Stimulated activated CD4-positive, alpha-beta T cell treated with anti-CD3 and anti-CD28 coated beads, TNF-alpha, amount 100 ng/mL, for 48 hours (primary cell): ENCODE measurements at regions not wholly inside any gene's neighbourhood (a gene's known extent, or its start where the extent isn't known, plus 50 kb on each side); places are given as distances from the start of the nearest gene placed in this dataset.
"Not testable (repeated sequence)": the region's sequence is repeated elsewhere in the genome, so short reads cannot be mapped to it uniquely, and the experiment has no call there.

Source experiments
- DNase-seq, 3 donors: peaks; one replicate each; pipeline ENCODE4 v3.0.0-alpha.2; 2020; ENCODE audit warnings: low read depth in 3 of 3

DNA sequence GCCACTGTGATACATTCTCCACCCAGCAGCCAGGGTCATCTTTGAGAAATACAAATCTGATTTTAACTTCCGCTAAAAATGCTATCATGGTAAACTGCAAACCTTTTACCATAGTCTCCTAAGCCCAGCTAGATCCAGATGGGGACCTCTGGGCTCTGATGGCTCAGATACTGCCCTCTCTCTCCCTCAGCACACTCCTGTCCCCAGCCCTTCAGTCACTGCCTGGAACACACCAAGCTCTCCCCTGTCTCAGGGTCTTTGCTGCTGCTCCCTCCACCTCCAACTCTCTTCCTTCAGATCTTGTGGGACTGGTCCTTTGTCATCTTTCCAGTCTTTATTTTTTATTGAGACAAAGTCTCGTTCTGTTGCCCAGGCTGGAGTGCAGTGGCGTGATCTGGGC lies 65.1 kb downstream of the SPRY4 start:
- no peak for DNase-seq

DNA sequence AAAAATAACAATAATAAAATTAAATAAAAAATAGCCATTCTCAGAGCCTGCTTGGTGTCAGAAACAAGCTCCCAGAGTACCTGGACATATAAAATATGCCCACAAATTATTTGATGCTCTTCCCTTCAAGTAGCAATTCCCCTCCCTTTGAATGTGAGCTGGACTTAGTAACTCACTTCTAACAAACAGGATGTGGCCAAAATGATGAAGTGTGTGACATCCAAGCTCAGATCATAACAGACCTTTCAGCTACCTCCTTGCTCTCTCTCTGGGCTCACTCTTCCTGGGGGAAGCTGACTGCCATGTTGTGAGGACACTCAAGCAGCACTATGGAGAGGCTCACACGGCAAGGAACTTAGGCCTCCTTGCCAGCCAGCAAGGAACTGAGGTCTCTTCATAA lies 69.0 kb downstream of the SPRY4 start:
- no peak for DNase-seq

DNA sequence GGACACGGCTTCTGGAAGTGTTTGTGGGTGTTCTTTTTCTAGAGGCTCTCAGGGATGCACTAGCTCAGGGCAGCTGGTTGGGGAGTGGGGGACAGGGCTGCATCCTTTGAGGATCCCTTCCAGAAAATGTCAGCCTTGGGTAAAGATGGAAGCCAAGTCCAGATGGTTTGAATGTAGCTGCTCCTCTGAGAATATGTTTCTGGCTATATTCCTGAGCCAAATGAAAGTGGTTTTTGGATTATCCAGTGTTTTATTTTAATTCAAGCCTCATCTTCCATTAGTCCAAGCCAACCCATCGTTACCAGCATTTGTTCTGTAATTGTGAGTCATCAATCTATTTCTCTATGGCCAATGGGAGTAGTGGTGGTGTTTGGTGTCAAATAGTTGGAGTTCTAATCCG lies 70.4 kb downstream of the SPRY4 start:
- no peak for DNase-seq

DNA sequence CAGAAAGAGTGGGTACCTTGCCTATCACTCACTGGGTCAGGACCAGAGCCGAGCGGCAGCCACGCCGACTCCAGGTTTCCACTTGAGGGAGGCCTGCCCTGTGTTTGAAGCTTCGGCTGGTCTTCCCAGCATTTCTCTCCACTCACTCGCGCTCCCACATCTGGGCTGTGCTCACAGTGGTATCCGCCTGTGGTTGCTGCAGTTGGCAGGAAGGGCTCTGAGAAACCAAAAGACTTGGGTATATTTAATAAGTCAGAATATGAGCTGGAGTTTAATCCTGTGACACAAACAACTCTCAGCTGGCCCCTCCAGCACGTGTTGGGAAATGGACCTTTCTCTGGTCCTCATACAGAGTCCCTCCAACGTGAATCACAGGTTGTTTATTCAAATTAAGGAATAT lies 70.9 kb downstream of the SPRY4 start:
- DNase-seq, result no peak

DNA sequence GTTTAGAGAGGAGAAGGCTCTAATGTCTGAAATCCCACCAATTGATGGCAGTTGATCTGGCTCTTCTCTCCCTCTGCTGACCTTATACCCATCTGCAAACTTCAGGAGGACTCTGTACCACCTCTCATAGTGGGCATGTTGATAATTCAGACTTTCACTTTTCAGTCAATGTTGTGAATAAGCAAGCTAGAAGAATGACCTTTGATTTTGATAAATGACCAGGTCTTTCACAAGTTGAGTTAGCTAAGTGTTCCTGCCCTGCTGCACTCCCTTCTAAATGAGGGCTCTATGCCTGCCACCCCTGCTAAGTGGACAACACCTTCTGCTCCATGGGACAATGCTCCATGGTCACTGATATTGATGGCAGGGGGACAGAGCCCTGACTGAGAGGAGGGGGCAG lies 74.7 kb downstream of the SPRY4 start:
- no peak for DNase-seq

DNA sequence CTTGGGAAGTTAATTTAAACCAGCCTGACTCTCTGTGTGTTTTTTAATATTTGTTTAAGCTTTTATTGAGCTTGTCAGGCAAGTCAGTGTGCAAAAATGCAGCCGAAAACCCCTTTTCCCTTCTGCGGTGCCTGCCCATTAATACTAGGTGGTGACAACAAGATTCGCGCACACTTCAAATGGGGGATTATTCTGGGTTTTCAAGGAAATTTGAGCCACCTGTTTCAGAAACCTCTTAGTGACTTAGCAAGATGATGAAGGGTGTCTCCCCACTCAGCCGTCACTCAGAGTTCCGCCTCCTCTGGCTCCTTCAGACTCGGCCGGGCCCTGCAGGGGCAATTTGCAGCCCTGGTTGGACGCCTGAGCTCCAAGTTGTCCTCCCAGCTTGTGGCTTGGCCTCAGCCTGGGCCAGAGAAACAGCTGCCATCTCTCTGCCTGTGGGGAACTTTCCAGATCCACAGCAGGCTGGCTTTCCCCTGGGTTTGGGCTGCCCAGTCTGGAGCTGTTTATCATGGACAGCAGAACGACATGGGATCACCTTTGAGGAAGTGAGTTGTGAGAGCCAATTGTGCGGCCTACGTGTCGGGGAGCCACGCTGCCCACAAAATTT lies 75.9 kb downstream of the SPRY4 start:
- no peak for DNase-seq

DNA sequence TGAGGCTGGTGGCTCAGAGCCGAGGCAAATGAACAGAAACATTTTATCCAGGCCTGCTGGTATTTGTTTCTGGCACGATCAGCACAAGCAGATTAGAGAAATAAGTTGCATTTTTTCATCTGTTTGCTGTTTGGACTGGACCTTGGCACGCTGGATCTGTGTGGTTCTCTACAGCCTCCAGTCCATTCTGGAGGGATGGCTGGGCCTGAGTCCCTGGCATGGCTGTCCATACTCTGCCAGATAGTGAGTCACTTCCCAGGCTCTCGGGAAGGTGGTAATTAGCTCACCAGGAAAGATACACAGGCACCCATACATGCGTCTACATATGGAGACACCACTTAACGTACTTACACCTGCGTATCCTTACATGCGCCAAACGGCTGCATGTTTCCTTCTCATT lies 78.6 kb downstream of the SPRY4 start:
- no peak for DNase-seq

DNA sequence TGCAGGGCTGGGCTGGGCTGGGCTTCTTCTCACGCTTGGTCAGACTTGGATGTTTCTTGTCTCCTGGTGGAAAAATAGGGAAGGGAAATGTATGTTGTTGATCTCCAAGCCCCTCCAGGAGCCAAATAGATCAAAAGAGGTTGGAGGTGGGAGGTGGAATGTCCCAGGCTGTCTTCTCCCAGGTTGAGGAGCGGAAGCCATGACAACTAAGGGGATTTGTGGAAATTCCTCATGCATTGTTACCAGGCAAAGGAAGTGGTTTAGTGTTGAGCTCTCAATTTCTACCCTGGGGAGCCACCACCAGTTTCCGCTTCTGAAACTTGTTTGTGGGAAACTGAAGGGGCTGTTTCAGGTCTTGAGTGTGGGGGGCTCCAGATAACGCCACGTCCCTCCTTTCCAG lies 79.0 kb downstream of the SPRY4 start:
- DNase-seq, result no peak

DNA sequence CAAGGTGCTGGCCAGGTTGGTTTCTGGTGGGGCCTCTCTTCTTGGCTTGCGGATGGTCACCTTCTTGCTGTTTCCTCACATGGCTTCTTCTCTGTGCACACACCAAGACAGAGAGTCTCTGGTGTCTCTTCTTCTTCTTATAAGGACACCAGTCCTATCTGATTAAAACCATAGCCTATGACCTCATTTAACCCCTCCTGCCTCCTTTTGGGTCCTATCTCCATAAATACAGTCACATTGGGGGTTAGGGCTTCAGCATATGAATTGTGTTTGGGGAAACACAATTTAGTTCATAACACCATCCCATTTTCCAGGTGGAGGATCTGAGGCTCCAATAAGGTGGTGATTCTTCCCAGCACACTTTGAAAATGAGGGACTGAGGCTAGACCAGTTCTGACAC lies 80.4 kb downstream of the SPRY4 start:
- DNase-seq, result no peak

DNA sequence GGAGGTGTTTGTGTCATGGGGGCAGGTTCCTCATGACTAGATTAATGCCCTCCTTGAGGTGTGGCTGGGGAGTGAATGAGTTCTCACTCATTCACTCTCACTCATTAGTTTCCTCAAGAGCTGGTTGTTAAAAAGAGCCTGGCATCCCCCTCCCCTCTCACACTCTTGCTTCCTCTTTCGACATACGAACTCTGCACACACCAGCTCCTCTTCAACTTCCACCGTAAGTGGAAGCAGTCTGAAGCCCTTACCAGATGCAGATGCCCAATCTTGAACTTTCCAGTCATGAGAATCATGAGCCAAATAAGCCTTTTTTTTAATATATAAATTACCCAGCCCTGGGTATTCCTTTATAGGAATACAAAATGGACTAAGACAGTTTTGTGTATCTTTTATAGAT lies 82.5 kb downstream of the SPRY4 start:
- DNase-seq, result no peak

DNA sequence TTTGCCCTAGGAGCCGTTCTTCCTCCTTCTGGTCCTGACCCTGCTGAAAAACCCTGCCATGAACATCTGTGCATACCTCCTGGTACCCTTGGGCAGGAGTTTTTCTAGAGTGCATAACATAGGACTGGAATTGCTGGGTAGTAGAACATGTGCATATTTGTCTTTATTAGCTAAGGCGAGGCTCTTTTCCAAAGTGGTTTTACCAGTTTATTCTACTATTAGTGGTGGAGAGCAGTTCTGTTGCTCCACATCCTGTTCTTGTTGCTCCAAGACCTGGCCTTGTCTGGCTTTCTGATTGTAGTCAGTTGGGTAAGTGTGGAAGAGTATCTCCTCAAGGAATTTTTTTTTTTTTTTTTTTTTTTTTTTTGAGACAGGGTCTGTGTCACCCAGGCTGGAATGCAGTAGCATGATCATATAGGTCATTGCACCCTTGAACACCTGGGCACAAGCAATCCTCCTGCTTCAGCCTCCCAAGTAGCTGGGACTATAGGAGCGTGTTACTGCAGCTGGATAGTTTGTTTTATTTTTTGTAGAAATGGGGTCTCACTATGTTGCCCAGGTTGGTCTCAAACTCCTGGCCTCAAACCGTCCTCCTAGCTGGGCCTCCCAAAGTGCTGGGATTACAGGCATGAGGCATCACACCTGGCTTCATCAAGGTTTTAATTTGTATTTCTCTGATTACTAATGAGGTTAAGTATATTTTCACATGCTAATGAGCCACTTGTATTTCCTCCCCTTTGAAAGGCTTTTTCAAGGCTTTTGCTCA lies 85.2 kb downstream of the SPRY4 start:
- no peak for DNase-seq

DNA sequence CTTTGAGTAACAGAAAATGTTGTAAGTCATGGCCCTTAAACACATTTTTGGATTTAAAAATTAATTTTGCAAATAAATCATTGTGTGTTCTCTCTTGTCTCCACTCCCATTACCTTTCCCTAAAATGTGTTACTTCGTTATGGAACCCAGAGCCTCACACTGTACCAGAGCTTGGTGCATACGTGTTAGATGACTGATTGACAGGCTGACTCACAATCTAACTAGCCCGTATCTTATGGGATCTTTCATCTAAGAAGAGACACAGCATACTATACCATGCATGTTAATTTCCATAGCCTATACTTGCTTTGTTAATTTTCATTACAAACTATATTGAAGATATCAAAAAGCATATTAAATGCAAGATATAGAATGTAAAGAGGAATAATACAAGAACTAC lies 87.1 kb downstream of the SPRY4 start:
- no peak for DNase-seq

DNA sequence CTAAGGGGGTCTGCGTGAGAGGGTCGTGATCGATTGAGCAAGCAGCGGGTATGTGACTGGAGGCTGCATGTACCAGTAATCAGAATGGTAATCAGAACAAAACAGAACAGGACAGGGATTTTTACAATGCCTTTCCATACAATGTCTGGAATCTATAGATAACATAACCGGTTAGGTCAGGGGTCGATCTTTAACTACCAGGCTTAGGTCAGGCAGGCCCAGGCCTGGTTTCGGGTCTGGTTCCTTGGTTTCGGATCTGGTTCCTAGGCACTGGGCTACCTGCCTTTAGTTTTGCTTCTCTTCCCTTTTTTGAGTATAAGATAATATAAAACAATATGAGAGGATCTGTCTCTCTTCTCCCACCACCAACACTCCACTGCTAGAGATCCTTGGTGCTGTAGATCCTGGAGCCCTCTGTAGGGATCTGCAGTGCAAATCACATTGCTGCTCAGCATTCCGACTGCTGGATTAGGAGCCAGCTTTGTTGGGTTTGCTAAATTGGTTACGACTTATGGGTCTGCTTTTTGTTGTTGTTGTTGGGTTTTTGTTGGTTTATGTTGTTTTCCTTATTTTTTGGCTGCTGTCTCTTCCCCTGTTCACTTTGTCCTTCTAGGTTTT lies 88.0 kb downstream of the SPRY4 start:
- not testable (repeated sequence) for DNase-seq

DNA sequence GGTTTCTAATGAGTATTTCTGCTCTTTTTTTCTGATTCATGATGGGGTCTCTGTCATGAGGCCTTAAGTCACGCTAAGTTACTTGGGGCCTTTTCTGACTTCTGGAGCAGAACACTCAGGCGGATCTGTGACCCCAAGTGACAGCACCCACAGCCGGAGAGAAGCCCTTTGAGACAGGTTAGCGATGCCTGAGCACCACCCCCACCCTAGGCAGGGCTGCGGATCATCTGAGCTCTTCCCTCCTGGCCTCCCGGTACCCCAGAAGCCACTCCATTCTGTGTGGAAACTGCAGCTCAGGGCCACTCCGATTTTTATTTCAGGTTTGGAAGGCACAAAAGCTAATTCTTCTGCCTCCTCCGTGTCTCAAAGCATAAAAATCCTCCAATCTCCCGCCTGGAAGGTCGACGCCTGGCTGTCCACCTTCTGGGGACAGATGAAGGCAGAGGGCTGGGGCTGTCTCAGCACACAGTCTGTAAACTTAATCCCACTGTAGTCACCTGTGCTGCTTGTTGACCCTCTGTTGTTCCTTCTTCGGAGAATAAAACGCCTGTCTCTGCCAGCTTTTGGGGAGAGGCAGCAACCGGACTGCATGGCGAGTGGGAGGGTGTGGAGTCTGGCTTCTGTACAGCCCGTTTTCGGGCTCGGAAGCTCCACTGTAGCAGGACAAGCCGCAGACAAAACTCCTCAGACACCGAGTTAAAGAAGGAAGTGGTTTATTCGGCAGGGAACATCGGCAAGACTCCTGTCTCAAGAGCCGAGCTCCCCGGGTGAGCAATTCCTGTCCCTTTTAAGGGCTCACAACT lies 88.8 kb downstream of the SPRY4 start:
- no peak for DNase-seq

DNA sequence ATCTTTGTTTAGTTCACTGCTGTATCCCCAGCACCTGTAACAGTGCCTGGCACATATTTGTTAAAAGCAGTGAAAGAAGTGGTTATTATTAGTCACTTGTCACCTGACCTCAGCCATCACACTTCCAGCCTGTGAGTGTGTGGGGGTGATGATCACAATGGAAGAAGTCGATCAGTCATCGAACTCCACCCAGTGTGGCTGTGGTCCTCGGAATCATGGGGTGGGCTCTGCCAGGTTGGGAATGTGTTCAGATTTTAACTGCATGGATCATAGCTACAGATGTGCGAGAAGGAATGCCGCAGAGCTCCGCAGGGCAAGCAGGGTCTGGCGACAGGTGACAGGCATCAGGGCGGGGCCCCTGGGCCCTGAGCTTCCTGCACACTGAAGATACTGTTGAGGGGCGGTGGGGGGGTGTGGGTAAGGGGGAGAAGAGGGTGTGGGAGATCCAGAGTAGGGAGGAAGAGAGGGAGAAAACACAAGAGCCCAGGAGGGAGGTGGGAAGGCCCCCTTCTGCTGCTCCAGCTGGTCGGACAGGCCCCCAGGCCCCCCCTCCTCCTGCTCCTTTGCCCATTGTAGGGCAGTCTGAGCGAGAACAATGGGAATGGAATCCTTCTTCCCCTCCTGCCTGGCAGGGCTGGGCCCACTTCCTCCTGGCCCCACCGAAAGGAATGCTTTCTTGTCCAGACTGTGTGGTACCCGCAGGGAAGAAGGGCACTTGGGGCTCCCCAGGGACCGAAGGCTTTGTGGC lies 89.6 kb downstream of the SPRY4 start:
- DNase-seq, result peak; percentile 7 to 22 (median 8)

DNA sequence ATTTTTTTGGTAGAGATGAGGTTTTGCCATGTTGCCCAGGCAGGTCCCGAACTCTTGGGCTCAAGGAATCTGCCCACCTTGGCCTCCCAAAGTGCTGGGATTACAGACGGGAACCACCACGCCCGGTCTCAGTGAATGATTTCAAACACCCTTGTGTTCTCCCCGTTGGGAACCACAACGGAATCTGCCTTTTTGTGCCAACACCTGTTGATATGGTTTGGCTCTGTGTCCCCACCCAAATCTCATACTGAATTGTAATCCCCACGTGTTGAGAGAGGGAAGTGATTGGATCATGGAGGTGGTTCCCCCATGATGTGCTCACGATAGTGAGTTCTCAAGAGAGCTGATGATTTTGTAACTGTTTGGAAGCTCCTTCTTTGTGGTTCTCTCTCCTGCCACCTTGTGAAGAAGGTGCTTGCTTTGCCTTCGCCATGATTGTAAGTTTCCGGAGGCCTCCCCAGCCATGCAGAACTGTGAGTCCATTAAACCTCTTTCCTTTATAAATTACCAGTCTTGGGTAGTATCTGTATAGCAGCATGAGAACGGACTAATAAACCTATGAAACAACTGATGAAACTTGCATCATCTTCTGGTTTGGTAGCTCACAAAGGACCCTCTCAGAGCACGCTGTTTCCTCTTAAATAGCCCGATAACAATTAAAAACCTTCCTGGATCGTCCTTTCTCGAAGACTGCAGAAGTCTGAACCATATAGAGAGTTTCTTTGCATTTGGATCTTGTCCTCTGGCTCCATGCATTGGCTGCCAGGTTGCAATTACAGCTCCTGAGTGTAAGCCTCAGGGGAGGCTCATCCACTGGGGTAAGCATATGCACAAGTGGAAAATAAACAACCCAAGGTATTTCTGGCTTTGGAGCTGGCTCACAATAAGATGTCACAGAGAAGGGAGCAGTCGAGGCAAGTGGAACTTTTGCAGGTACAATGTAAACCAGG lies 91.5 kb downstream of the SPRY4 start:
- DNase-seq, result no peak

DNA sequence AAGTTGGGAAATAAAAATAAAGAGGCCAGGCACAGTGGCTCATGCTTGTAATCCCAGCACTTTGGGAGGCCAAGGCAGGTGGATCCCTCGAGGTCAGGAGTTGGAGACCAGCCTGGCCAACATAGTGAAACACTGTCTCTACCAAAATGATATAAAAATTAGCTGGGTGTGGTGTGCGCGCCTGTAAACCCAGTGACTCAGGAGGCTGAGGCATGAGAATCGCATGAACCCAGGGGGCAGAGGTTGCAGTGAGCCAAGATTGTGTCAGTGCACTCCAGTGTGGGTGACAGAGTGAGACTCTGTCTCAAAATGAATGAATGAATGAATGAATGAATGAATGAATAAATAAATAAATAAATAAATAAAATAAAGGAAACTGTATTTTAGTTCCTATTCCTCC lies 93.9 kb downstream of the SPRY4 start:
- not testable (repeated sequence) for DNase-seq

DNA sequence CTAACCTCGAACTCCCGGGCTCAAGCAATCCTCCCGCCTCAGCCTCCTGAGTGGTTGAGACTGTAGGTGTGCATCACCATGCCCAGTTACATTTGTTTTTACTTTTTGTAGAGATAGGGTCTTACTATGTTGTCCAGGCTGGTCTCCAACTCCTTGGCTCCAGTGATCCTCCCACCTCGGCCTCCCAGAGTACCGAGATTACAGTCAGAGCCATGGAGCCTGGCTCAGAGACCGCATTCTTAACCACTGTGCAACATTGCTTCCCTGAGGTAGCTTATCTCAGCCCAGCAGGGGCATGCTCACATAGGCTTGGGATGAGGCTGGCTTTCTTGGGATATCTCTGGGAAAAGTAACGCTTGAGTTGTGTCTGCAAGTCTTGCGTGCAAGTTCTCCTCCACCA lies 99.7 kb downstream of the SPRY4 start:
- no peak for DNase-seq

DNA sequence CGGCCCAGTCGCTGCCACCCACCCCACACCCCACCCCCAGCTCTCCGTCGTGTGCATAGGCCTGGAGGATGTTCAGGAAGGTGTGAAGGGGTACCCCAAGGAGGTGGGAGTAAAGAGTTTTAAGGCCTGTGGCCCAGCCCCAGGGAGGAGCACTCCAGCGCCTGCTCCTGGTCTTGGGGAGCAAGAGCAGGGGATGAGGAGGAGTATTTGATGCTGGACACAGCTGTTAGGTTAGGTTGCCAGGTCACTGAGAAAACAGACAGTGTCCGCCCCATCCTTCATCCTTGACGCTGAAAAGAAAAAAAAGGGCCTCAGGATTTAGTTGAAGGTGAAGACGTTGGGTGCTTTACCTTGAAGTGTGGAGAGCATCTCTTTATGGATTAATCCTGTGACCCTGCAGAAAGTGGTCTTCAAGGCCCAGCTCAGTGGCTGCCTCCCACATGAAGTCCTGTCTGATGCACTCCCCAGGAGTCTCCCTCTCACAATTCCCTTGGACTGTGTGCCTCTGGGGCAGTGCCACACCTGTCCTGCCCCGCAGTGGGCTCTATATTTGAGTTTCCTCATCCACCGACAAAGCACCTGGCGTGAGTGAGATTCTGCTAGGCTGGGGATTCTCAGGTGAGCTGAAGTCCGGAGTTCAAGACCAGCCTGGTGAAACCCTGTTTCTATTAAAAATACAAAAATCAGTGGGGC lies 101.8 kb downstream of the SPRY4 start:
- DNase-seq, result no peak
